ENCODE measurements at regions not wholly inside any gene's neighbourhood (a gene's known extent, or its start where the extent isn't known, plus 50 kb on each side); places are given as distances from the start of the nearest gene placed in this dataset.

DNA sequence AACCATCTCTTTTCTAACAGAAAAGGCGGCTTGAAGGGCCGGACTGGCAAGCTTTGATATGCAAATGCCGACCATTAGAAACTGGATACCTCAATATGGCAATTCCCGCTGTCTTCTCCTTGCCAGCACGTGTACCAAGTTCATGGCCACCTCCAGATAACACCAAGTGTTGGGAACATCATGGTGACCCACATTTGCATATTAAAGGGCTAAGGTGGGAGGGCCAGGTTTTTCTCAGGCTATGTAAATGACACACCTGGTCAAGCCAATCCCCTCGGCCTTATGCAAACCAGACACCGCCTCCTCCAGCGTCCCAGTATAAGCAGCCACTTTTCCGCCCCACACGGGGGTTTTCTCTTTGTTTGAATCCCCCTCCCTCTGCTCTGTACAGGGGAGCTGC lies 110.7 kb downstream of the DACT2 start:
- no peaks in the 10 kb centered on the region for H3K36me3 ChIP-seq (ENCODE audit: control insufficient read depth, insufficient read depth, low read length)
- H3K4me1 ChIP-seq (ENCODE audit: control insufficient read depth, insufficient read depth, low read length), result no peaks in the 10 kb centered on the region
- H3K36me3 Mint-ChIP-seq (ENCODE audit: low read depth), result no peaks in the 10 kb centered on the region
- TF ChIP-seq, protein P1, sequence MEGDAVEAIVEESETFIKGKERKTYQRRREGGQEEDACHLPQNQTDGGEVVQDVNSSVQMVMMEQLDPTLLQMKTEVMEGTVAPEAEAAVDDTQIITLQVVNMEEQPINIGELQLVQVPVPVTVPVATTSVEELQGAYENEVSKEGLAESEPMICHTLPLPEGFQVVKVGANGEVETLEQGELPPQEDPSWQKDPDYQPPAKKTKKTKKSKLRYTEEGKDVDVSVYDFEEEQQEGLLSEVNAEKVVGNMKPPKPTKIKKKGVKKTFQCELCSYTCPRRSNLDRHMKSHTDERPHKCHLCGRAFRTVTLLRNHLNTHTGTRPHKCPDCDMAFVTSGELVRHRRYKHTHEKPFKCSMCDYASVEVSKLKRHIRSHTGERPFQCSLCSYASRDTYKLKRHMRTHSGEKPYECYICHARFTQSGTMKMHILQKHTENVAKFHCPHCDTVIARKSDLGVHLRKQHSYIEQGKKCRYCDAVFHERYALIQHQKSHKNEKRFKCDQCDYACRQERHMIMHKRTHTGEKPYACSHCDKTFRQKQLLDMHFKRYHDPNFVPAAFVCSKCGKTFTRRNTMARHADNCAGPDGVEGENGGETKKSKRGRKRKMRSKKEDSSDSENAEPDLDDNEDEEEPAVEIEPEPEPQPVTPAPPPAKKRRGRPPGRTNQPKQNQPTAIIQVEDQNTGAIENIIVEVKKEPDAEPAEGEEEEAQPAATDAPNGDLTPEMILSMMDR (conservative IDR thresholded peaks at IDR 0.05), result no peak
- peaks cover 7% of the 10 kb centered on the region for H3K9me3 Mint-ChIP-seq
- 47 to 54% methylated on average over 9 to 10 of the region's 10 CpGs for WGBS, 2 experiments (ENCODE audit: insufficient coverage in 1 of 2, insufficient read length in 1 of 2)
- peak overlapping the region; percentile 28 for H3K4me3 Mint-ChIP-seq
- H3K27ac ChIP-seq (ENCODE audit: low read depth, low read length), result no peak overlapping the region
- H3K4me1 Mint-ChIP-seq, result peaks cover 8% of the 10 kb centered on the region
- peak; percentile 94 for DNase-seq
- H3K9me3 ChIP-seq (ENCODE audit: control insufficient read depth, low read length), result no peaks in the 10 kb centered on the region
- peak overlapping the region; percentile 16 for H3K27ac Mint-ChIP-seq
- H3K4me3 ChIP-seq (ENCODE audit: low read length), result no peak overlapping the region
- H3K9ac ChIP-seq (ENCODE audit: extremely low read depth, low read length, poor library complexity, severe bottlenecking), result no peak overlapping the region
- H3K27me3 Mint-ChIP-seq (ENCODE audit: insufficient read depth), result peaks cover 28% of the 10 kb centered on the region
- no peaks in the 10 kb centered on the region for H3K27me3 ChIP-seq (ENCODE audit: control insufficient read depth, insufficient read depth, low read length, poor library complexity, severe bottlenecking)

DNA sequence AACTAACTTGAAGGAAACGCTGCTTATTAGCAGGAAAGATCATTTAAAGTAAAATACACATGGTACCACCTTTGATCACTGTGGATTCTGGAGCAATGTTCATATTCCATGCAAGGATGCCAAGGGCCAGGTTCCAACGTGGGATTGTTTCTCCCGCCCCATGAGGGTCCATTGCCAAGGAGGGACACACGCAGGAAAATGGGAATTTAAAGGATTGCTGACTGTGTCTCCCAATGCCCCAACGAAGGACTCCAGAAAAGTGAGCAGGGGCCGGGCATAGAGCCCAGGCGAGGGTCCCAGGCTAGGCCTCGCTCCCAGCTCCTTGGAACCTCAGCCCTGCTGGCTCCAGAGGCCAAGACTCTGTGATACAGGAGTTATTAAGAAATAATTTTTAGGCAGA lies 111.2 kb downstream of the DACT2 start:
- Histone ChIP-seq H3K4me1 (ENCODE audit: control insufficient read depth, insufficient read depth, low read length) (no peaks in the 10 kb centered on the region), H3K27ac (ENCODE audit: low read depth, low read length) (no peak overlapping the region), H3K9me3 (ENCODE audit: control insufficient read depth, low read length) (peaks cover under 1% of the 10 kb centered on the region), H3K36me3 (ENCODE audit: control insufficient read depth, insufficient read depth, low read length) (no peaks in the 10 kb centered on the region), H3K9ac (ENCODE audit: extremely low read depth, low read length, poor library complexity, severe bottlenecking) (no peak overlapping the region), H3K4me3 (ENCODE audit: low read length) (no peak overlapping the region), H3K27me3 (ENCODE audit: control insufficient read depth, insufficient read depth, low read length, poor library complexity, severe bottlenecking) (no peaks in the 10 kb centered on the region)
- TF ChIP-seq, protein P1 (conservative IDR thresholded peaks at IDR 0.05), result no peak
- H3K4me1 Mint-ChIP-seq, result peaks cover 8% of the 10 kb centered on the region
- peaks cover 27% of the 10 kb centered on the region for H3K27me3 Mint-ChIP-seq (ENCODE audit: insufficient read depth)
- H3K36me3 Mint-ChIP-seq (ENCODE audit: low read depth), result no peaks in the 10 kb centered on the region
- peaks cover 7% of the 10 kb centered on the region for H3K9me3 Mint-ChIP-seq
- WGBS, 2 experiments (ENCODE audit: insufficient coverage in 1 of 2, insufficient read length in 1 of 2), result 85 to 92% methylated on average over 8 of the region's 8 CpGs
- no peak overlapping the region for H3K27ac Mint-ChIP-seq
- no peak overlapping the region for H3K4me3 Mint-ChIP-seq
- DNase-seq, result no peak

DNA sequence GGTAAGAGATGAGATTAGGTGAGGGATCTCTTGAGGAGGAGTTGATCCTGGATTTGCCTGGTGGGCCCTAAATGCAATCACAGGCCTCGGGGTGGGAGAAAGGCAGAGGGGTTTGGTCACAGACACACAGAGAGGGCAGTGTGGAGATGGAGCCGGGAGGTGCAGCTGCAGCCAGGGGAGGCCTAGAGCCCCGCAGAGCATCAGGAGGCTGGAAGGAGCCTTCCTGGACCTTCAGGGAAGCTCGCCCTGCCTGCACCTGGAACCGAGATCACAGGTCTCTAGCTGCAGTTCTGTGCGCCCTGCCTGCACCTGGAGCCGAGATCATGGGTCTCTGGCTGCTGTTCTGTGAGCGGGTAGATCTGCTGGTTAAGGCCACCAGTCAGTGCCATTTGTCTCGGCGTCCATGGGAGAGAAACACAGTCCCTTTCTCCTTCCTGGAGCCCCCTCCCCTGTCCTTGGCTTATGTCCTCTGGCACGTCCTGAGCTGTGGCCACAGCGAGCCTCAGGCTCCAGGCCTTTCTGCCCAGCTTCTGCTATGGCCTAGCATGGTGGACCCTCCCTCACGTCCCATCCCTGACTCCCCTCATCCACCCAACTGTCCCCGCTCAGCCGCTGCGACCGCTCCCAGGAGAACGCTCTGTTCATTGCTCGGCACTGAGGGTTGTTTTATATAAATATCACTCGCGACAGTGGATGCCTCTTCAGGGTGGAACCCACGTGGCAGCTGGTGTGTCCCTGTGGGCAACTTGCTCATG lies 112.0 kb downstream of the DACT2 start:
- H3K9me3 Mint-ChIP-seq, result peaks cover 7% of the 10 kb centered on the region
- H3K27ac Mint-ChIP-seq, result no peak overlapping the region
- WGBS, 2 experiments (ENCODE audit: insufficient coverage in 1 of 2, insufficient read length in 1 of 2), result 88 to 90% methylated on average over 16 to 22 of the region's 22 CpGs
- DNase-seq, result peak; percentile 43
- no peaks in the 10 kb centered on the region for H3K36me3 ChIP-seq (ENCODE audit: control insufficient read depth, insufficient read depth, low read length)
- no peak overlapping the region for H3K9ac ChIP-seq (ENCODE audit: extremely low read depth, low read length, poor library complexity, severe bottlenecking)
- no peaks in the 10 kb centered on the region for H3K36me3 Mint-ChIP-seq (ENCODE audit: low read depth)
- H3K27me3 ChIP-seq (ENCODE audit: control insufficient read depth, insufficient read depth, low read length, poor library complexity, severe bottlenecking), result no peaks in the 10 kb centered on the region
- no peak overlapping the region for H3K4me3 ChIP-seq (ENCODE audit: low read length)
- no peak overlapping the region for H3K27ac ChIP-seq (ENCODE audit: low read depth, low read length)
- peaks cover 6% of the 10 kb centered on the region for H3K9me3 ChIP-seq (ENCODE audit: control insufficient read depth, low read length)
- H3K4me1 ChIP-seq (ENCODE audit: control insufficient read depth, insufficient read depth, low read length), result no peaks in the 10 kb centered on the region
- H3K4me3 Mint-ChIP-seq, result no peak overlapping the region
- peaks cover 27% of the 10 kb centered on the region for H3K27me3 Mint-ChIP-seq (ENCODE audit: insufficient read depth)
- peaks cover 8% of the 10 kb centered on the region for H3K4me1 Mint-ChIP-seq
- TF ChIP-seq, protein P1 (conservative IDR thresholded peaks at IDR 0.05), result no peak

Data from endodermal cell (in vitro differentiated cells).